Astrocyte (in vitro differentiated cells and primary cell): ENCODE measurements at regions not wholly inside any gene's neighbourhood (a gene's known extent, or its start where the extent isn't known, plus 50 kb on each side); places are given as distances from the start of the nearest gene placed in this dataset.

ENCODE experiments used
- DNase-seq: peaks from one replicate; pipeline ENCODE4 v3.0.0-alpha.2; 2010; ENCODE audit warnings: low read depth
- FAIRE-seq: peaks from 2 replicates; lab custom pipeline; 2011; peaks lifted over from hg19 to GRCh38; lab: Jason Lieb, UNC
- H2AFZ ChIP-seq: 2 replicates; pipeline ENCODE4 v1.6.0; 2012; ENCODE audit warnings: low read depth, low read length, inconsistent platforms
- H3K27ac ChIP-seq: 2 replicates; pipeline ENCODE4 v1.5.1; 2011; ENCODE audit warnings: low read depth, low read length, inconsistent platforms
- H3K27me3 ChIP-seq: 2 replicates; pipeline ENCODE4 v1.6.0; 2011; ENCODE audit warnings: low read length, inconsistent platforms; ENCODE audit not compliant: insufficient read depth
- H3K36me3 ChIP-seq: 2 replicates; pipeline ENCODE4 v1.5.1; 2011; ENCODE audit warnings: low read length, inconsistent platforms; ENCODE audit not compliant: insufficient read depth
- H3K4me1 ChIP-seq: 2 replicates; pipeline ENCODE4 v1.5.1; 2011; ENCODE audit warnings: low read length, inconsistent platforms; ENCODE audit not compliant: insufficient read depth
- H3K4me2 ChIP-seq: 2 replicates; pipeline ENCODE4 v1.6.0; 2012; ENCODE audit warnings: low read length, inconsistent platforms
- H3K4me3 ChIP-seq: 2 replicates; pipeline ENCODE4 v1.5.1; 2011; ENCODE audit warnings: low read depth, mild to moderate bottlenecking, low read length, inconsistent platforms; ENCODE audit not compliant: insufficient read depth
- H3K79me2 ChIP-seq: 2 replicates; pipeline ENCODE4 v1.6.0; 2012; ENCODE audit warnings: mild to moderate bottlenecking, low read length, inconsistent platforms; ENCODE audit not compliant: insufficient read depth
- H3K9ac ChIP-seq: 2 replicates; pipeline ENCODE4 v1.6.0; 2012; ENCODE audit warnings: mild to moderate bottlenecking, low read length, inconsistent platforms
- H3K9me3 ChIP-seq: 2 replicates; pipeline ENCODE4 v1.5.1; 2012; ENCODE audit warnings: low read depth, mild to moderate bottlenecking, low read length, inconsistent platforms; ENCODE audit not compliant: insufficient read depth
- H4K20me1 ChIP-seq: 2 replicates; pipeline ENCODE4 v1.6.0; 2012; ENCODE audit warnings: low read length, inconsistent platforms; ENCODE audit not compliant: insufficient read depth
- H3K27ac Mint-ChIP-seq: one replicate; pipeline ENCODE4 v1.8.0; 2021; ENCODE audit warnings: mild to moderate bottlenecking, mixed read lengths; ENCODE audit not compliant: unreplicated experiment
- H3K27me3 Mint-ChIP-seq: one replicate; pipeline ENCODE4 v1.8.0; 2021; ENCODE audit warnings: low read depth, mixed read lengths; ENCODE audit not compliant: unreplicated experiment
- H3K36me3 Mint-ChIP-seq: one replicate; pipeline ENCODE4 v1.8.0; 2021; ENCODE audit warnings: low read depth, mixed read lengths; ENCODE audit not compliant: unreplicated experiment
- H3K4me1 Mint-ChIP-seq: one replicate; pipeline ENCODE4 v1.8.0; 2021; ENCODE audit warnings: low read depth, mixed read lengths; ENCODE audit not compliant: unreplicated experiment
- H3K4me3 Mint-ChIP-seq: one replicate; pipeline ENCODE4 v1.8.0; 2021; ENCODE audit warnings: mild to moderate bottlenecking, moderate library complexity, mixed read lengths; ENCODE audit not compliant: unreplicated experiment
- H3K9me3 Mint-ChIP-seq: one replicate; pipeline ENCODE4 v1.8.0; 2021; ENCODE audit warnings: mild to moderate bottlenecking, mixed read lengths; ENCODE audit not compliant: unreplicated experiment
- EZH2 ChIP-seq: IDR thresholded peaks from 2 replicates; pipeline ENCODE4 v1.6.1; 2012; ENCODE audit warnings: mild to moderate bottlenecking, low read length, inconsistent platforms; ENCODE audit not compliant: insufficient read depth
- TF ChIP-seq, protein P1 (sequence below): IDR thresholded peaks from 2 replicates; pipeline ENCODE4 v1.5.1; 2011; ENCODE audit warnings: low read depth, mild to moderate bottlenecking, inconsistent platforms, low read length, moderate library complexity; ENCODE audit not compliant: insufficient read depth

GRCh38 chr1:81590171-81590570, 210.6 kb upstream of the ADGRL2 start:
- Histone ChIP-seq H3K4me3 (no peak overlapping the region), H3K36me3 (no peaks in the 10 kb centered on the region), H3K27me3 (no peaks in the 10 kb centered on the region), H2AFZ (no peak overlapping the region), H3K4me2 (no peak overlapping the region), H3K27ac (no peak overlapping the region), H4K20me1 (no peaks in the 10 kb centered on the region), H3K9ac (no peak overlapping the region), H3K79me2 (no peaks in the 10 kb centered on the region), H3K9me3 (no peaks in the 10 kb centered on the region), H3K4me1 (no peaks in the 10 kb centered on the region)
- DNase-seq: no peak
- Mint-ChIP-seq H3K4me3 (no peak overlapping the region), H3K4me1 (peaks cover 4% of the 10 kb centered on the region), H3K27me3 (no peaks in the 10 kb centered on the region), H3K36me3 (no peaks in the 10 kb centered on the region), H3K9me3 (peaks cover 5% of the 10 kb centered on the region), H3K27ac (no peak overlapping the region)
- no peak for TF ChIP-seq EZH2
- TF ChIP-seq, protein P1, sequence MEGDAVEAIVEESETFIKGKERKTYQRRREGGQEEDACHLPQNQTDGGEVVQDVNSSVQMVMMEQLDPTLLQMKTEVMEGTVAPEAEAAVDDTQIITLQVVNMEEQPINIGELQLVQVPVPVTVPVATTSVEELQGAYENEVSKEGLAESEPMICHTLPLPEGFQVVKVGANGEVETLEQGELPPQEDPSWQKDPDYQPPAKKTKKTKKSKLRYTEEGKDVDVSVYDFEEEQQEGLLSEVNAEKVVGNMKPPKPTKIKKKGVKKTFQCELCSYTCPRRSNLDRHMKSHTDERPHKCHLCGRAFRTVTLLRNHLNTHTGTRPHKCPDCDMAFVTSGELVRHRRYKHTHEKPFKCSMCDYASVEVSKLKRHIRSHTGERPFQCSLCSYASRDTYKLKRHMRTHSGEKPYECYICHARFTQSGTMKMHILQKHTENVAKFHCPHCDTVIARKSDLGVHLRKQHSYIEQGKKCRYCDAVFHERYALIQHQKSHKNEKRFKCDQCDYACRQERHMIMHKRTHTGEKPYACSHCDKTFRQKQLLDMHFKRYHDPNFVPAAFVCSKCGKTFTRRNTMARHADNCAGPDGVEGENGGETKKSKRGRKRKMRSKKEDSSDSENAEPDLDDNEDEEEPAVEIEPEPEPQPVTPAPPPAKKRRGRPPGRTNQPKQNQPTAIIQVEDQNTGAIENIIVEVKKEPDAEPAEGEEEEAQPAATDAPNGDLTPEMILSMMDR: no peak
- no peak for FAIRE-seq

GRCh38 chr1:81588149-81588548, 212.6 kb upstream of the ADGRL2 start:
- Mint-ChIP-seq H3K9me3 (peaks cover 5% of the 10 kb centered on the region), H3K36me3 (no peaks in the 10 kb centered on the region), H3K27me3 (no peaks in the 10 kb centered on the region), H3K27ac (no peak overlapping the region), H3K4me1 (peaks cover 4% of the 10 kb centered on the region), H3K4me3 (no peak overlapping the region)
- H3K9ac ChIP-seq: no peak overlapping the region
- H3K4me2 ChIP-seq: no peak overlapping the region
- H3K79me2 ChIP-seq: no peaks in the 10 kb centered on the region
- H3K27ac ChIP-seq: no peak overlapping the region
- H3K4me3 ChIP-seq: no peak overlapping the region
- FAIRE-seq (no peak), DNase-seq (no peak)
- H3K36me3 ChIP-seq: no peaks in the 10 kb centered on the region
- no peaks in the 10 kb centered on the region for H3K4me1 ChIP-seq
- no peak overlapping the region for H2AFZ ChIP-seq
- no peaks in the 10 kb centered on the region for H3K27me3 ChIP-seq
- no peaks in the 10 kb centered on the region for H4K20me1 ChIP-seq
- TF ChIP-seq, protein P1: no peak
- TF ChIP-seq EZH2: no peak
- H3K9me3 ChIP-seq: no peaks in the 10 kb centered on the region

GRCh38 chr1:81587426-81587825, 213.3 kb upstream of the ADGRL2 start:
- no peak overlapping the region for H3K27ac Mint-ChIP-seq

More at GRCh38 chr1:81587426-81587825, 213.3 kb upstream of the ADGRL2 start:
- Histone ChIP-seq H3K9me3 (no peaks in the 10 kb centered on the region), H3K4me2 (no peak overlapping the region), H3K36me3 (no peaks in the 10 kb centered on the region), H3K9ac (no peak overlapping the region), H4K20me1 (no peaks in the 10 kb centered on the region), H3K27me3 (no peaks in the 10 kb centered on the region), H3K4me3 (no peak overlapping the region), H3K27ac (no peak overlapping the region), H3K79me2 (no peaks in the 10 kb centered on the region), H3K4me1 (no peaks in the 10 kb centered on the region), H2AFZ (no peak overlapping the region)
- Mint-ChIP-seq H3K4me1 (peaks cover 10% of the 10 kb centered on the region), H3K27me3 (no peaks in the 10 kb centered on the region), H3K36me3 (no peaks in the 10 kb centered on the region), H3K9me3 (peaks cover 5% of the 10 kb centered on the region), H3K4me3 (no peak overlapping the region)
- FAIRE-seq (no peak), DNase-seq (no peak)
- TF ChIP-seq, protein P1: no peak
- TF ChIP-seq EZH2: no peak
